ENCODE measurements at regions not wholly inside any gene's neighbourhood (a gene's known extent, or its start where the extent isn't known, plus 50 kb on each side); places are given as distances from the start of the nearest gene placed in this dataset.

- H3K4me1 ChIP-seq (ENCODE audit: control insufficient read depth in 1 of 2, low read depth in 2 of 2), result no peaks in the 10 kb centered on the region
- ATAC-seq (ENCODE audit: insufficient number of reproducible peaks, low FRiP score, low read depth) (no peak), DNase-seq (ENCODE audit: low spot score) (no peak)
- no peak overlapping the region for H3K4me3 ChIP-seq
- H3K27ac ChIP-seq, result no peak overlapping the region
- no peaks in the 10 kb centered on the region for H3K27me3 ChIP-seq (replicated peaks; ENCODE audit: insufficient read depth)
- no peak for TF ChIP-seq CTCF (IDR thresholded peaks at IDR 0.05)
- H3K36me3 ChIP-seq, result no peaks in the 10 kb centered on the region
- H3K9me3 ChIP-seq, result no peaks in the 10 kb centered on the region
Measured at GRCh38 chr7:136702913-136703312, 165.5 kb upstream of the CHRM2 start.

GRCh38 chr7:136698977-136699376 is 169.5 kb upstream of the CHRM2 start:
- no peak for DNase-seq (ENCODE audit: low spot score)
- no peaks in the 10 kb centered on the region for H3K9me3 ChIP-seq
- no peaks in the 10 kb centered on the region for H3K27me3 ChIP-seq (replicated peaks; ENCODE audit: insufficient read depth)
- H3K4me3 ChIP-seq, result no peak overlapping the region
- no peaks in the 10 kb centered on the region for H3K4me1 ChIP-seq (ENCODE audit: control insufficient read depth in 1 of 2, low read depth in 2 of 2)
- H3K27ac ChIP-seq, result no peak overlapping the region
- no peak for ATAC-seq (ENCODE audit: insufficient number of reproducible peaks, low FRiP score, low read depth)
- no peaks in the 10 kb centered on the region for H3K36me3 ChIP-seq
- no peak for TF ChIP-seq CTCF (IDR thresholded peaks at IDR 0.05)

- DNase-seq (ENCODE audit: low spot score), result no peak
- H3K27me3 ChIP-seq (replicated peaks; ENCODE audit: insufficient read depth), result no peaks in the 10 kb centered on the region
- no peak for TF ChIP-seq CTCF (IDR thresholded peaks at IDR 0.05)
- no peak for ATAC-seq (ENCODE audit: insufficient number of reproducible peaks, low FRiP score, low read depth)
- no peaks in the 10 kb centered on the region for H3K4me1 ChIP-seq (ENCODE audit: control insufficient read depth in 1 of 2, low read depth in 2 of 2)
- no peak overlapping the region for H3K4me3 ChIP-seq
- no peak overlapping the region for H3K27ac ChIP-seq
- no peaks in the 10 kb centered on the region for H3K9me3 ChIP-seq
- H3K36me3 ChIP-seq, result no peaks in the 10 kb centered on the region
Measured at GRCh38 chr7:136698231-136698630, 170.2 kb upstream of the CHRM2 start.

- no peaks in the 10 kb centered on the region for H3K9me3 ChIP-seq
- H3K36me3 ChIP-seq, result no peaks in the 10 kb centered on the region
- ATAC-seq (ENCODE audit: insufficient number of reproducible peaks, low FRiP score, low read depth) (no peak), DNase-seq (ENCODE audit: low spot score) (no peak)
- no peaks in the 10 kb centered on the region for H3K4me1 ChIP-seq (ENCODE audit: control insufficient read depth in 1 of 2, low read depth in 2 of 2)
- no peak overlapping the region for H3K27ac ChIP-seq
- H3K4me3 ChIP-seq, result no peak overlapping the region
- no peak for TF ChIP-seq CTCF (IDR thresholded peaks at IDR 0.05)
- H3K27me3 ChIP-seq (replicated peaks; ENCODE audit: insufficient read depth), result no peaks in the 10 kb centered on the region
Measured at GRCh38 chr7:136697271-136697670, 171.2 kb upstream of the CHRM2 start.

- Histone ChIP-seq H3K4me3 (no peak overlapping the region), H3K9me3 (no peaks in the 10 kb centered on the region), H3K27ac (no peak overlapping the region), H3K4me1 (ENCODE audit: control insufficient read depth in 1 of 2, low read depth in 2 of 2) (no peaks in the 10 kb centered on the region), H3K27me3 (replicated peaks; ENCODE audit: insufficient read depth) (no peaks in the 10 kb centered on the region), H3K36me3 (no peaks in the 10 kb centered on the region)
- ATAC-seq (ENCODE audit: insufficient number of reproducible peaks, low FRiP score, low read depth) (no peak), DNase-seq (ENCODE audit: low spot score) (no peak)
- TF ChIP-seq CTCF (IDR thresholded peaks at IDR 0.05), result no peak
Measured at GRCh38 chr7:136693166-136694119, 175.0 kb upstream of the CHRM2 start.
